H9 (cell line): ENCODE measurements at regions not wholly inside any gene's neighbourhood (a gene's known extent, or its start where the extent isn't known, plus 50 kb on each side); places are given as distances from the start of the nearest gene placed in this dataset.

Source experiments
- DNase-seq: peaks from one replicate; pipeline ENCODE4 v3.0.0-alpha.2; 2017
- H2AFZ ChIP-seq: one replicate; pipeline ENCODE4 v1.6.1; 2013; ENCODE audit warnings: mild to moderate bottlenecking, low read length, control low read depth, moderate library complexity
- H2AK5ac ChIP-seq: 2 replicates; pipeline ENCODE4 v1.6.1; 2013; ENCODE audit warnings: low read length, control low read depth, mixed read lengths; ENCODE audit not compliant: insufficient read length
- H2BK120ac ChIP-seq: one replicate; pipeline ENCODE4 v1.6.1; 2013; ENCODE audit warnings: low read depth, mild to moderate bottlenecking, low read length, control low read depth, inconsistent platforms; ENCODE audit not compliant: poor library complexity, severe bottlenecking
- H2BK12ac ChIP-seq: 2 replicates; pipeline ENCODE4 v1.6.1; 2013; ENCODE audit warnings: low read length, control low read depth, mixed read lengths, low read depth; ENCODE audit not compliant: insufficient read length
- H2BK15ac ChIP-seq: 2 replicates; pipeline ENCODE4 v1.6.1; 2013; ENCODE audit warnings: low read depth, low read length, control low read depth
- H2BK20ac ChIP-seq: one replicate; pipeline ENCODE4 v1.6.1; 2013; ENCODE audit warnings: low read depth, mild to moderate bottlenecking, low read length, control low read depth, inconsistent platforms; ENCODE audit not compliant: poor library complexity, severe bottlenecking
- H2BK5ac ChIP-seq: 2 replicates; pipeline ENCODE4 v1.6.1; 2013; ENCODE audit warnings: low read length, control low read depth, mixed read lengths; ENCODE audit not compliant: insufficient read length
- H3K14ac ChIP-seq: 2 replicates; pipeline ENCODE4 v1.6.1; 2013; ENCODE audit warnings: low read length, control low read depth; ENCODE audit not compliant: insufficient read depth
- H3K18ac ChIP-seq: 2 replicates; pipeline ENCODE4 v1.6.1; 2013; ENCODE audit warnings: low read depth, mild to moderate bottlenecking, mixed read lengths, low read length, control low read depth; ENCODE audit not compliant: insufficient read length
- H3K23ac ChIP-seq: 2 replicates; pipeline ENCODE4 v1.6.1; 2013; ENCODE audit warnings: low read length, control low read depth, mixed read lengths, low read depth; ENCODE audit not compliant: insufficient read length
- H3K23me2 ChIP-seq: 2 replicates; pipeline ENCODE4 v1.6.1; 2013; ENCODE audit warnings: low read depth, mild to moderate bottlenecking, mixed read lengths, low read length, control low read depth; ENCODE audit not compliant: insufficient read length, poor library complexity, severe bottlenecking
- H3K27ac ChIP-seq: 2 replicates; pipeline ENCODE4 v1.5.1; 2013; ENCODE audit warnings: low read length, control low read depth, mixed read lengths, low read depth; ENCODE audit not compliant: insufficient read length
- H3K27me3 ChIP-seq: 2 replicates; pipeline ENCODE4 v1.6.1; 2013; ENCODE audit warnings: low read length, control low read depth, inconsistent platforms; ENCODE audit not compliant: insufficient read depth
- H3K4ac ChIP-seq: 2 replicates; pipeline ENCODE4 v1.6.1; 2013; ENCODE audit warnings: low read depth, mild to moderate bottlenecking, control low read depth, inconsistent platforms, low read length, moderate library complexity
- H3K4me1 ChIP-seq: 2 replicates; pipeline ENCODE4 v1.6.1; 2013; ENCODE audit warnings: low read length, control low read depth, inconsistent platforms; ENCODE audit not compliant: insufficient read depth
- H3K4me2 ChIP-seq: 2 replicates; pipeline ENCODE4 v1.6.1; 2013; ENCODE audit warnings: low read length, control low read depth, mixed read lengths; ENCODE audit not compliant: insufficient read length, insufficient read depth
- H3K56ac ChIP-seq: 2 replicates; pipeline ENCODE4 v1.6.1; 2013; ENCODE audit warnings: low read depth, mild to moderate bottlenecking, mixed read lengths, low read length, control low read depth; ENCODE audit not compliant: insufficient read length
- H3K79me1 ChIP-seq: 2 replicates; pipeline ENCODE4 v1.6.1; 2013; ENCODE audit warnings: low read depth, mild to moderate bottlenecking, moderate library complexity, low read length, control low read depth, inconsistent platforms; ENCODE audit not compliant: insufficient read depth, poor library complexity, severe bottlenecking
- H3K79me2 ChIP-seq: 2 replicates; pipeline ENCODE4 v1.6.1; 2013; ENCODE audit warnings: low read length, control low read depth, inconsistent platforms; ENCODE audit not compliant: insufficient read depth
- H3K9ac ChIP-seq: 2 replicates; pipeline ENCODE4 v1.6.1; 2013; ENCODE audit warnings: low read length, control low read depth, mixed read lengths; ENCODE audit not compliant: insufficient read length; ENCODE audit errors: extremely low read depth
- H3K9me3 ChIP-seq: one replicate; pipeline ENCODE4 v1.6.1; 2013; ENCODE audit warnings: low read depth, low read length, inconsistent platforms; ENCODE audit not compliant: control insufficient read depth
- H3T11ph ChIP-seq: one replicate; pipeline ENCODE4 v1.6.1; 2013; ENCODE audit warnings: mild to moderate bottlenecking, low read length, control low read depth, inconsistent platforms
- H4K20me1 ChIP-seq: one replicate; pipeline ENCODE4 v1.6.1; 2013; ENCODE audit not compliant: control insufficient read depth, insufficient read length, insufficient read depth
- H4K5ac ChIP-seq: 2 replicates; pipeline ENCODE4 v1.6.1; 2013; ENCODE audit warnings: low read depth, mild to moderate bottlenecking, mixed read lengths, low read length, control low read depth; ENCODE audit not compliant: insufficient read length
- H4K8ac ChIP-seq: replicated peaks from 2 replicates; pipeline ENCODE4 v1.6.1; 2013; ENCODE audit warnings: low read length, control low read depth, mixed read lengths, low read depth; ENCODE audit not compliant: insufficient read length
- H4K91ac ChIP-seq: 2 replicates; pipeline ENCODE4 v1.6.1; 2013; ENCODE audit warnings: low read depth, mild to moderate bottlenecking, moderate library complexity, mixed read lengths, low read length, control low read depth; ENCODE audit not compliant: insufficient read length
- H3K27ac Mint-ChIP-seq, 3 experiments: 2 replicates in 2 of 3; 3 replicates in 1 of 3; pipeline ENCODE4 v1.8.0; 2020 to 2021; ENCODE audit warnings: mixed read lengths in 3 of 3, mild to moderate bottlenecking in 1 of 3, moderate library complexity in 1 of 3
- H3K27me3 Mint-ChIP-seq: 2 replicates; pipeline ENCODE4 v1.8.0; 2021; ENCODE audit warnings: low read depth, mild to moderate bottlenecking, moderate library complexity, mixed read lengths
- H3K36me3 Mint-ChIP-seq, 3 experiments: 2 replicates in 2 of 3; 3 replicates in 1 of 3; pipeline ENCODE4 v1.8.0; 2020 to 2021; ENCODE audit warnings: low read depth in 3 of 3, mixed read lengths in 3 of 3; ENCODE audit not compliant: insufficient read depth in 1 of 3
- H3K4me1 Mint-ChIP-seq, 2 experiments: 2 replicates each; pipeline ENCODE4 v1.8.0; 2020; ENCODE audit warnings: mixed read lengths in 2 of 2
- H3K4me3 Mint-ChIP-seq, 2 experiments: 2 replicates in 1 of 2; 3 replicates in 1 of 2; pipeline ENCODE4 v1.8.0; 2020 to 2021; ENCODE audit warnings: mild to moderate bottlenecking in 2 of 2, mixed read lengths in 2 of 2, moderate library complexity in 1 of 2
- H3K9me3 Mint-ChIP-seq, 2 experiments: 2 replicates in 1 of 2; 3 replicates in 1 of 2; pipeline ENCODE4 v1.8.0; 2020; ENCODE audit warnings: mild to moderate bottlenecking in 2 of 2, mixed read lengths in 2 of 2, moderate library complexity in 1 of 2
- CTCF ChIP-seq: fragments of 200-600 bp; sonication (generic); conservative IDR thresholded peaks from 3 replicates; pipeline ENCODE4 v1.8.0; 2021; ENCODE audit warnings: antibody characterized with exemption, mild to moderate bottlenecking
- WGBS: extraction: QIAGEN DNeasy Blood & Tissue Kit; methylation state at CpG from one replicate; pipeline ENCODE4 v1.1.7; 2013; ENCODE audit warnings: missing lambda C conversion rate, low lambda C conversion rate, mixed read lengths; ENCODE audit not compliant: insufficient read length; ENCODE audit errors: extremely low coverage; 5-methylcytosine and 5-hydroxymethylcytosine counted together

DNA sequence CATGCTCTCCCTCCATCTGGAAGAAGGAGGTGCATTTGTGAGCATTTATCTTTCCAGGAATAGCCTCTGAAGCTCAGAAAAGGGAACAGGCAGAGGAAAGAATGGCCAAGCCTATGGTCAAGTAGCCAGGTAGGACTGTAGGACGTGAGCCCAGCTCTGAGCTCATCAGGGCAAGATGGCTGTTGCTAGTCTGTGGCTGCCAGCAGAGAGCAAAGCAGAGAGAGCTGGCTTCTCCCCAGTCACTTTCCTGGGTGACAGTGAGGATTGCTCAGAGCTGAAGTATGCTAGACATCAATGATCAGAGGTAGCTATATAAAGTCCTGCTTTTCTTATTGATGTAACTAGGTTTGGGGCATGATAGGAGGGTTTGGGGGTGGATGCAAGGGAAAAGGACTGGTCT is 146.1 kb upstream of the SLC24A5 start:
- Histone ChIP-seq H3K27ac (no peak overlapping the region), H3K23ac (no peak overlapping the region), H3K4me2 (no peak overlapping the region), H3K23me2 (no peaks in the 10 kb centered on the region), H2AK5ac (no peak overlapping the region), H3K18ac (no peak overlapping the region), H3K4ac (no peak overlapping the region), H3K79me2 (no peaks in the 10 kb centered on the region), H3K27me3 (no peaks in the 10 kb centered on the region), H4K20me1 (no peaks in the 10 kb centered on the region), H3K14ac (no peak overlapping the region), H3T11ph (no peak overlapping the region), H2BK120ac (no peak overlapping the region), H3K56ac (no peak overlapping the region), H3K79me1 (no peaks in the 10 kb centered on the region), H2BK5ac (no peak overlapping the region), H2BK15ac (no peak overlapping the region), H4K5ac (no peak overlapping the region), H2BK20ac (no peak overlapping the region), H4K8ac (no peak overlapping the region), H4K91ac (no peak overlapping the region), H3K9me3 (no peaks in the 10 kb centered on the region), H3K4me1 (no peaks in the 10 kb centered on the region), H2AFZ (no peak overlapping the region), H2BK12ac (no peak overlapping the region), H3K9ac (no peak overlapping the region)
- Mint-ChIP-seq H3K36me3 (peaks cover 0 to 4% (median 0%) of the 10 kb centered on the region in 3 experiments; a peak in 1 of 7 replicates), H3K4me1 (peaks cover 3 to 9% of the 10 kb centered on the region in 2 experiments; a peak in 3 of 4 replicates), H3K4me3 (no peak overlapping the region), H3K27ac (0 out of 7 replicates have a peak overlapping the region, but pooled peaks of 1 of the 3 experiments have one; percentile 28), H3K9me3 (peaks cover 0 to 2% of the 10 kb centered on the region in 2 experiments; a peak in 1 of 5 replicates), H3K27me3 (no peaks in the 10 kb centered on the region)
- no CpG with 5 or more reads among the region's 1 CpG for WGBS
- TF ChIP-seq CTCF = no peak
- no peak for DNase-seq
